ENCODE measurements at regions not wholly inside any gene's neighbourhood (a gene's known extent, or its start where the extent isn't known, plus 50 kb on each side); places are given as distances from the start of the nearest gene placed in this dataset.
"Not testable (repeated sequence)": the region's sequence is repeated elsewhere in the genome, so short reads cannot be mapped to it uniquely, and the experiment has no call there.

DNA sequence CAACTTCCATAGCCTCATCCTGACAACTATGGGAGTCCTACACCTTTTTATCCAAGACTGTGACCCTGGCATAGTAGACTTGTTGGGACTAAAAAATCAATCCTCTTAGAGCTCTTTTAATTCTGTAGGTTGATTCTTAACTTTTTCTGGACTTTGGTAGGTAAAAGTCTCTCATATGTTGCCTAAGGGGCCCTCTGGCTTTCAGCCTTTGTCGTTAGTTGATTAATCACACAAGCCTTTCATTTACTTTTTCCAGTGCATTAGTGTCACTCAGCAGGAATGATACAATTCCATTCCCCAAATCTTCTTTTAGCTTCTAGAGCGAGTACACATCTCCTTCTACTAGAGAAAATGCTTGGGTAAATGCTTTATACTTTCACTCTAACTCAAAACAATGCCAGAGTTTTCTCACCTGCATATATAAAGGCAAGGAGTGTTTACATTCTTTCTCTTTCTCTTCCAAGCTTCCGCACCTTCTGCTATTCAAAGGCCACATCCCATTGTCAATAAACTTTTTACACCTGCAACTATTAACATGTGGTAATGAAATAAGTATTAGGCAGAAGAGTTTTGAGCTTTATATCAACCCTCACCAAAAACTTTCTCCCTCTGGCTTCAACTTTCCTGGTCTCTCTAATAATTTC is 516.6 kb downstream of the FAM181B start:
- DNase-seq (ENCODE audit: low read depth): no peak

DNA sequence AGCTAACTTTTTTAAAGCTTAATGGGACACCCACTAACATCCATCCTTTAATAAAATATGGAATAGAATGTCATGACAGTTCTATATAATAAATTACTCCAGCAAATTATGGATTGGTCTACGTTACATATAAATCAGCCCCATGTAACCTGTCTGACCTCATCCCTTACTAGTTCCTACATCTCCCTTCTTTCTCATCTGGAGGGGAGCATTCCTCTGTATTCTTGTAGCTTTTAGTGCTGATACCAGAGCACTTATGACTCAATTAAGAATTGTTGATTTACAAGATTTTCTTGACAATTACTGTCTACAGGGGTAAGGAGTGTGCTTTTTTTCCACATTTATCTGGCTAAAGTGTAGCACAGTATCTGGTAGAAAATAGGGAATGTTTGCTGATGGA is 523.7 kb downstream of the FAM181B start:
- no peak for DNase-seq (ENCODE audit: low read depth)

- DNase-seq (ENCODE audit: low read depth): no peak
Measured at GRCh38 chr11:82195283-82195682, 538.4 kb downstream of the FAM181B start.

DNA sequence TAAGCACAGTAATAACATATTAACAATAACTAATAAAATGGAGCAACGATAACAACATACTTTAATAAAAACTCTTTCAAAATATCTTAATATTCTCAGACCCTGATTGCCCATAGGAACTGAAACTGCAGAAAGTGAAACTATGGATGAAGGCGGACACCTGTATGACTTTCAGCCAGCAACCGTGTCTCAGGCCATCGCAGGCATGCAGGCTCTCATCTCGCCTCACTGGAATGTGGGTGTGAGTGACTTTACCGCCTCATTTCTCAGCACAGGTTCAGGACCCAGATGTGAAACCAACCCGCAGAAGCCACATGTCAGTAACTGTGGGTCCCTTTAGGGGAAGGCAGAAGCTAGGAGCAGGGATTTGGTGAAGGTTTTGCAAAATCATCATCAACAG is 539.1 kb downstream of the FAM181B start:
- DNase-seq (ENCODE audit: low read depth): no peak

DNA sequence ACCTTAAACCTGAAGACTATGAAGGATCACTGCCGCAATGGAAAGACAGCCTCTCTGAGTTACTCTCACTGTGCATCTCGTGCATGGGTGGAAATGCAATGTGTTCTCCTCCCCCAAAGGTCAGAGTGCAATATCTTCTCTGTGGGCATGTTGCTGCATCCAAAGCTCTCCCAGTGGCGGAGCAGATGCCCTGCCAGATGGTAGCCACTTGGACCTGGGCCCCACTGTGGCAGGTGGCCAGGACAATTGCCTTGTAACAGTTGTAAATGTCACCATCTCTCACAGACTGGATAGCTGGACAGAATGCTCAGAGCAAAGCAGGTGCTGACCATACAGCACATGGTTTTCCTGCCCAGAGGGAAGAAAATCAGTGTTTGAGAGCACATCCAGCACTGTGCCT is 542.0 kb downstream of the FAM181B start:
- no peak for DNase-seq (ENCODE audit: low read depth)

- DNase-seq (ENCODE audit: low read depth): no peak
Measured at GRCh38 chr11:82185925-82186324, 547.7 kb downstream of the FAM181B start.

- no peak for DNase-seq (ENCODE audit: low read depth)
Measured at GRCh38 chr11:82184966-82185365, 548.7 kb downstream of the FAM181B start.

GRCh38 chr11:82183346-82183745 is 550.3 kb downstream of the FAM181B start:
- no peak for DNase-seq (ENCODE audit: low read depth)

DNA sequence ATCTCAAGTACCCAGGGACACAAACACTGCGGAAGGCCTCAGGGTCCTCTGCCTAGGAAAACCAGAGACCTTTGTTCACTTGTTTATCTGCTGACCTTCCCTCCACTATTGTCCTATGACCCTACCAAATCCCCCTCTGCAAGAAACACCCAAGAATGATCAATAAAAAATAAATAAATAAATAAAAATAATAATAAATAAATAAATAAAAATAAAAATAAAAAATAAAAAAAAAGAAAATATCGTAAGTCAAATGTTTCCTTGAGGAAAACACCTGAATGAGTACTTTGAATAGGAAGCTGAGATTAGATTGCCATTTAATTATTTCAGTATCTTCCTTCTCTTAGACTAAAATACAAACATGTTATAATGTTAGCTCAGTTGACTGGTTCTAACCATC is 551.0 kb downstream of the FAM181B start:
- DNase-seq (ENCODE audit: low read depth): not testable (repeated sequence)

- DNase-seq (ENCODE audit: low read depth): not testable (repeated sequence)
Measured at GRCh38 chr11:82181796-82182195, 551.9 kb downstream of the FAM181B start.

DNA sequence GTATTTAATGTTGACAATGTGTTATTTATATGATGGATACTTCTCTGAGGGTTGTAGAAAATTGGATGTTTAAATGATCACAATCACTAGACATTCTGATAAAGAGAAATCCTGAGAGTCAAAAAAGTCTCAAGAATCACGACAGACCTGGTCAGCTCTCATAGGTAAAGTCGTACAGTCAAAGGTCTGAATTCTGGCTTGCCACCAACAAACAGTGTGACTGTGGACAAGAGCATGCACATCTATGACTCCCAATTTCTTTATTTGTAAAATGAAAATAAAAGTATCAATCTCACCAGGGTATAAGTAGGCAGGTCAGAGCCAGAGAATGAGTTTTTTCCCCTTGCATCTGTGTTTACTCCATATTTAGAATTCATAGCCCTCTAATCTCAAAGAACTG is 556.7 kb downstream of the FAM181B start:
- no peak for DNase-seq (ENCODE audit: low read depth)

- no peak for DNase-seq (ENCODE audit: low read depth)
Measured at GRCh38 chr11:82176365-82176764, 557.3 kb downstream of the FAM181B start.

DNA sequence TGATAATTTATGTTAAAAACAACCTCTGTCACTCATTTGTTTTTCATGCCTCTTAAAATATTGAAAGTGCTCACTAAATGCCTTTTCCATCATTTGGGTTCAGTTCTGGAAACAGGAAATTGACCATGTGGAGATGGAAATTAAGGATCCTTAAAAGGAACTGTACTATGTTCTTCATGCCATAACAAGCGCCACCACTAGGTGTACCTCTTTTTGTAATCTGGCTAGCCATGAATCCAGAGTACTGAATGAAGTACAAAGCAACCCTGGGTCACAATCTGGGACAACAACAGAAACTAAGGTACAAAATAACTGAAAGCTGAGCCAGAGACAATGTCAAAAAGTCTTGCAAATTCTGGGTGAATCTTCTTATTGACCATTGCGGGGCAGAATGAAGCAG is 559.1 kb downstream of the FAM181B start:
- DNase-seq (ENCODE audit: low read depth): no peak

GRCh38 chr11:82146789-82147188 is 586.9 kb downstream of the FAM181B start:
- no peak for DNase-seq (ENCODE audit: low read depth)

DNA sequence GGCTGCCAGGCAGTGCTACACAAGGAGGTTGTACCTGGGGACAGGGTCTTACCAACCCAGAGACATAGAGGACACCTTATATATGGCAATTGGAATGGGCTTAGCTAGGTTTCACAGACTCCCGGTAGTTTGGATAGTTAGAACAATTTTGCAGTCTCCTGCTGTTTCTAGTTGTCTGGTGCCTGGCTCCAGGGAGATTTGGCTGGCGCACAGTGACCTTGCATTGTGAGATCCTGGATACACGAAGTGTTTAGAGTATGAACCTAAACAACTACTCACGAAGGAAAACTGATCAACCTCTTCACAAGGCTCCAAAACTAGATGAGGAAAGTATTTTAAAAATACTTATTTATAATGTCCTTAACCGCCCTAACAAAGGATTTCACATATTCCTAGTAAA is 614.7 kb downstream of the FAM181B start:
- DNase-seq (ENCODE audit: low read depth): no peak

DNA sequence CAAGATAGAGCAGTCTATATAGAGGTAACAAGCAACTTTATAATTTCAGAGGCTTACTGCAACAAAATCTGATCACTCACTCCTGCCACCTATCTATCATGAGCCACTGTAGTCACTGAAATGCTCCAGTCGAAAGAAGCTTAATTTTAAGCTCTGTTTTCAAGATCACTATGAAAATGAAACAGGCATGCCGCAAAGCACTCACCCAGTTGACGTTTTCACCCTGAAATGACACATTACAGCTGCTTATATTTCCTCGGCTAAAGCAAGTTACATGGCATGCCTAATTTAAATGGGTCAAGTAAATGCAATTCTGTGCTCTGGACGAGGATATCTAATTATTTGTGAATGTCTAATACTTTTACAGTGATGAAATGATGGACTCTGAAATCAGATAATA is 616.3 kb downstream of the FAM181B start:
- DNase-seq (ENCODE audit: low read depth): no peak

DNA sequence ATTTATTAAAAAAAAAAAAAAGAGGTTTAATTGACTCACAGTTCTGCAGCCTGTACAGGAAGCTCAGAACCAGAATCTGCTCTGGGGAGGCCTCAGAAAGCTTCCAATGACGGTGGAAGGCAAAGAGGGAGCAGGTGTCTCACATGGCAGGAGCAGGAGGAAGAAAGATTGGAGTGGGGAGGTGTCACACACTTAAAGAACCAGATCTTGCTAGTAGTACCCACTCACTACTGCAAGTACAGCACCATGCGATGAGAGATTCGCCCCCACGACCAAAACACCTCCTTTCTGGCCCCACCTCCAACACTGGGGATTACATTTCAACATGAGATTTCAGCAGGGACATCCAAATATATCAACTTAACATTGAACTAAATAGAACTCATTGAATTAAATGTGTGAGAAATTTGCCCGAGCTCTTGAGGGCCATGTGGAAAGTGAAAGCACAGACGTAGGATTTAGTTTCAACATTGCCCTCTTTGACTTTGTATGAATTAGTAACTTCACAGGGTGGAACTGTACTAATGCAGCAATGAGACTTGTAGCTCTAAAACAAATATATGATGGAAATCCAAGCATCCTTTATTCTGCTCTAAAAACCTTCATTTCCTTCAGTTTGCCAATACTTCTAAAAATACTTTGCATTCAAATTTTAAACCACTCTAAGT is 628.2 kb downstream of the FAM181B start:
- DNase-seq (ENCODE audit: low read depth): no peak

DNA sequence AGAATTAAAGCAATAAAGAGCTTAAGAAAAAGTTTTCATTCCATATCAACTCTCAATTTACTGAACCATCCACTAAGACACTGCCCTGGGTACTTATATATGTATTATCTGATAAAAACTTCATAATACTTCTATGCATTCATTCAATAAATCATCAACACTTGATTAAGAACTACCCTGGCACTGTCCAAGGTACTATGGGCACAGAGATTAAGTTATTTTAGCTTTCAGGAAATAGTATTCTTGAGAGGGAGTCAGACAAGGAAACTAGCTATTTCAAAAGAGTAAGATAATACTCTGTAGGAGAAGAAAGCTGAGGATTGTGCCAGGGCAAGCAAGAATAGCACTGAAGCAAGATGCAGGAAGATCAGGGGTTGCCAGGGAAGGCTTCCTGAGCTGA is 640.8 kb downstream of the FAM181B start:
- DNase-seq (ENCODE audit: low read depth): no peak

DNA sequence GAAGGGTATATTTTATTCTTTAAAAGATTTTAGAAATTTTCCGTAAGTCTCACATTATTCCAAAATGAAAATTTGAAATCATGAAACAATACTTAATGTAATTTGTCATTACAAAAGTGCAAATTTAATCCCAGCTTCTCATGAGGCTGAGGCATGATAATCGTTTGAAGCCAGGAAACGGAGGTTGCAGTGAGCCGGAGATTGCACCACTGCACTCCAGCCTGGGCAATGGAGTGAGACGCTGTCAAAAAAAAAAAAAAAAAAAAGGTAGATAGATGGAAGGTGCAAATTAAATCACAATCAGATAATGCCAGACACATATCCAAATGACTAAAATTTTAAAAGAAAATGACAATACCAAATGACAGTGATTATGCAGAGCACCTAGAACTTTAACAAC is 644.2 kb downstream of the FAM181B start:
- DNase-seq (ENCODE audit: low read depth): no peak

GRCh38 chr11:82085493-82085892 is 648.2 kb downstream of the FAM181B start:
- DNase-seq (ENCODE audit: low read depth): no peak

DNA sequence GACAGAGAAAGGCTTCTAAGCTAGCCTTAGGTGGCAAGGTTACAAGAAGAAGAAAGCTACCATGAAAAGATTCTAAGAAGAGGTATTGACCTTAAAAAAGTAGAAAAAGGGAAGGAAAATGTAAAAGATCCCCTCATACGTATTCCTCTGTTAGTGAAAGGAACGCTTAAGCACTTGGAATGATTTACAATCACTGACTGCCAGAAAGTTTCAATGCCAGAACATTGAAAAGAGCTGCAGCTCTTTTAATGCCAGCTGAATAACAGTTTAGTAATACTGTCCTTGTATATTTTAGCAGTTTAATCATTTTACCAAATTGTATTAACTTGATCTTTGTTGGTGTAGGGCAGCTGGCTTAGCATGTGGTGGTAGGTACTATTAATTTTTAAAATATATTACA is 650.7 kb downstream of the FAM181B start:
- DNase-seq (ENCODE audit: low read depth): no peak

- DNase-seq (ENCODE audit: low read depth): no peak
Measured at GRCh38 chr11:82080160-82080559, 653.5 kb downstream of the FAM181B start.

- no peak for DNase-seq (ENCODE audit: low read depth)
Measured at GRCh38 chr11:82076126-82076525, 657.5 kb downstream of the FAM181B start.

DNA sequence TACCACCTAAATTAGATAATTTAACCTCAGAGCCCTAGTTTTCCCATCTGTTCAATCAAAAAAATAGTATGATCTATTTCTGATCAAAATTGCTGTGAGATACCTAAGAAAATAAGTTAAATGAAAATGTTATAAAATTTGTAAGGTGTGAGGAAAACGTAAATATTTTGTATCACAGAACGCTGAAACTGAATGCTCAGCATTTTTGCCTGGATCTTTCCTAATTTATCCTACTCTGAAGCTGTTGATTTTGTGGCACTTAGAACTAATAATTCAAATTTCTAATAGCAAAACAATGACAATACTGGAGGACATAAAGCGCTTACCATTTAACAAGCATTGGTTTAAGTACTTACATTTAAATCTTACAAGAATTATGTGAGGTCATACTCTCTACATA is 674.2 kb downstream of the FAM181B start:
- no peak for DNase-seq (ENCODE audit: low read depth)
